ENCODE measurements at regions not wholly inside any gene's neighbourhood (a gene's known extent, or its start where the extent isn't known, plus 50 kb on each side); places are given as distances from the start of the nearest gene placed in this dataset.

- TF ChIP-seq, protein P1, sequence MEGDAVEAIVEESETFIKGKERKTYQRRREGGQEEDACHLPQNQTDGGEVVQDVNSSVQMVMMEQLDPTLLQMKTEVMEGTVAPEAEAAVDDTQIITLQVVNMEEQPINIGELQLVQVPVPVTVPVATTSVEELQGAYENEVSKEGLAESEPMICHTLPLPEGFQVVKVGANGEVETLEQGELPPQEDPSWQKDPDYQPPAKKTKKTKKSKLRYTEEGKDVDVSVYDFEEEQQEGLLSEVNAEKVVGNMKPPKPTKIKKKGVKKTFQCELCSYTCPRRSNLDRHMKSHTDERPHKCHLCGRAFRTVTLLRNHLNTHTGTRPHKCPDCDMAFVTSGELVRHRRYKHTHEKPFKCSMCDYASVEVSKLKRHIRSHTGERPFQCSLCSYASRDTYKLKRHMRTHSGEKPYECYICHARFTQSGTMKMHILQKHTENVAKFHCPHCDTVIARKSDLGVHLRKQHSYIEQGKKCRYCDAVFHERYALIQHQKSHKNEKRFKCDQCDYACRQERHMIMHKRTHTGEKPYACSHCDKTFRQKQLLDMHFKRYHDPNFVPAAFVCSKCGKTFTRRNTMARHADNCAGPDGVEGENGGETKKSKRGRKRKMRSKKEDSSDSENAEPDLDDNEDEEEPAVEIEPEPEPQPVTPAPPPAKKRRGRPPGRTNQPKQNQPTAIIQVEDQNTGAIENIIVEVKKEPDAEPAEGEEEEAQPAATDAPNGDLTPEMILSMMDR (IDR thresholded peaks at IDR 0.05), result no peak
- TF ChIP-seq ZFX (IDR thresholded peaks at IDR 0.05; ENCODE audit: borderline replicate concordance), result no peak
These were observed 110.3 kb upstream of the MSX1 start for GRCh38 chr4:4749137-4749536.
